ENCODE measurements at regions not wholly inside any gene's neighbourhood (a gene's known extent, or its start where the extent isn't known, plus 50 kb on each side); places are given as distances from the start of the nearest gene placed in this dataset.

DNA sequence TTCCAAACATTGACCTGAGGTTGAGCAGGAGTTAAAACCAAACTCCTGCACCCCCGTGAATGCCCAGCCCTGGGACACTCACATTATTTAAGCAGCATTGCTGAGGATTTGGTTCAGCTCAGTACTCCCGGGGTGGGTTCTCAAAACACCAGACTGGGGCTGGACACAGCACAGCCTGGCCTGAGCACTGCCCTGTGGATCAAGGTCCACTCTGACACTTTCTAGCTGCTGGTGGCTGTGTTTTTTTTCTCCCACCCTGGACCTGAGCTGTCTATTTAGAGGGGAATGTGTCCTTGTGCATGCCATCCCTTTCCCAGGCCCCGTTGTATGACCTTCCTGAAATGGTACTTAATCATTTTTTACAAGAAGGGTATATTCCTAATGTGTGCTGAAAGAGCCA is 94.7 kb upstream of the GJB6 start:
- ChIA-PET CTCF (interaction anchor here (0.6 to 1.0 kb wide), 3 partner anchors 25 to 518 kb away, joined by 3 read pairs; no protein-coding TSS in a partner anchor), POLR2A (no interaction called here)
- TF ChIP-seq, protein P1, sequence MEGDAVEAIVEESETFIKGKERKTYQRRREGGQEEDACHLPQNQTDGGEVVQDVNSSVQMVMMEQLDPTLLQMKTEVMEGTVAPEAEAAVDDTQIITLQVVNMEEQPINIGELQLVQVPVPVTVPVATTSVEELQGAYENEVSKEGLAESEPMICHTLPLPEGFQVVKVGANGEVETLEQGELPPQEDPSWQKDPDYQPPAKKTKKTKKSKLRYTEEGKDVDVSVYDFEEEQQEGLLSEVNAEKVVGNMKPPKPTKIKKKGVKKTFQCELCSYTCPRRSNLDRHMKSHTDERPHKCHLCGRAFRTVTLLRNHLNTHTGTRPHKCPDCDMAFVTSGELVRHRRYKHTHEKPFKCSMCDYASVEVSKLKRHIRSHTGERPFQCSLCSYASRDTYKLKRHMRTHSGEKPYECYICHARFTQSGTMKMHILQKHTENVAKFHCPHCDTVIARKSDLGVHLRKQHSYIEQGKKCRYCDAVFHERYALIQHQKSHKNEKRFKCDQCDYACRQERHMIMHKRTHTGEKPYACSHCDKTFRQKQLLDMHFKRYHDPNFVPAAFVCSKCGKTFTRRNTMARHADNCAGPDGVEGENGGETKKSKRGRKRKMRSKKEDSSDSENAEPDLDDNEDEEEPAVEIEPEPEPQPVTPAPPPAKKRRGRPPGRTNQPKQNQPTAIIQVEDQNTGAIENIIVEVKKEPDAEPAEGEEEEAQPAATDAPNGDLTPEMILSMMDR (IDR thresholded peaks at IDR 0.05; ENCODE audit: unreplicated experiment): no peak
- H3K36me3 Mint-ChIP-seq (ENCODE audit: insufficient read depth, unreplicated experiment): no peaks in the 10 kb centered on the region
- no peaks in the 10 kb centered on the region for H3K27me3 Mint-ChIP-seq (ENCODE audit: insufficient read depth, unreplicated experiment)
- H3K27ac Mint-ChIP-seq (ENCODE audit: low read depth, unreplicated experiment): no peak overlapping the region
- DNase-seq (ENCODE audit: unreplicated experiment): no peak
- H3K4me1 Mint-ChIP-seq (ENCODE audit: insufficient read depth, unreplicated experiment): no peaks in the 10 kb centered on the region
- intact Hi-C loops (cut with micrococcal nuclease): no loop called here
- H3K9me3 Mint-ChIP-seq (ENCODE audit: unreplicated experiment): peaks cover 29% of the 10 kb centered on the region
- no TSS peak for BruUV-seq (replicated peaks)
- H3K4me3 Mint-ChIP-seq (ENCODE audit: unreplicated experiment): no peak overlapping the region

DNA sequence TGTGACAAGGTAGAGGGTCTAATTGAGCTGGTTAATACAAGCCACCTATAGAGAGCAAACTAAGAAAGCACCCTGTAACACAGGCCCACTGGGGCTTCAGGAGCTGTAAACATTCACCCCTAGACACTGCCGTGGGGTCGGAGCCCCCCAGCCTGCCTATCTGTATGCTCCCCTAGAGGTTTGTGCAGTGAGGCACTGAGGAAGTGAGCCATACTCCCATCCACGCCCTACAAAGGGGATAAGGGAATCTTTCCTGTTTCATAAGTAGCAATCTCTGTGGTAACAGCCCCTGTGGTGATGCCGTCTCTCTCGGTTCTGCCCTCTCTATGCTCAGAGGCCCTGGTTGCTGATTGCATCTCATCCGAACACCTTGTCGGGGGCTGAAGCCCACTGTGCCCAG is 94.2 kb upstream of the GJB6 start:
- H3K4me1 Mint-ChIP-seq (ENCODE audit: insufficient read depth, unreplicated experiment): no peaks in the 10 kb centered on the region
- no peak for DNase-seq (ENCODE audit: unreplicated experiment)
- H3K4me3 Mint-ChIP-seq (ENCODE audit: unreplicated experiment): no peak overlapping the region
- H3K27ac Mint-ChIP-seq (ENCODE audit: low read depth, unreplicated experiment): no peak overlapping the region
- no peaks in the 10 kb centered on the region for H3K36me3 Mint-ChIP-seq (ENCODE audit: insufficient read depth, unreplicated experiment)
- TF ChIP-seq, protein P1 (IDR thresholded peaks at IDR 0.05; ENCODE audit: unreplicated experiment): no peak
- BruUV-seq (replicated peaks): no TSS peak
- intact Hi-C loops (cut with micrococcal nuclease): no loop called here
- ChIA-PET CTCF (interaction anchor here (1.0 kb wide), 1 partner anchor 24 kb away, joined by 3 read pairs; no protein-coding TSS in a partner anchor), POLR2A (interaction anchor here (1.3 kb wide), 1 partner anchor 56 kb away, joined by 3 read pairs; no protein-coding TSS in a partner anchor)
- H3K27me3 Mint-ChIP-seq (ENCODE audit: insufficient read depth, unreplicated experiment): peaks cover 2% of the 10 kb centered on the region
- peaks cover 29% of the 10 kb centered on the region for H3K9me3 Mint-ChIP-seq (ENCODE audit: unreplicated experiment)

DNA sequence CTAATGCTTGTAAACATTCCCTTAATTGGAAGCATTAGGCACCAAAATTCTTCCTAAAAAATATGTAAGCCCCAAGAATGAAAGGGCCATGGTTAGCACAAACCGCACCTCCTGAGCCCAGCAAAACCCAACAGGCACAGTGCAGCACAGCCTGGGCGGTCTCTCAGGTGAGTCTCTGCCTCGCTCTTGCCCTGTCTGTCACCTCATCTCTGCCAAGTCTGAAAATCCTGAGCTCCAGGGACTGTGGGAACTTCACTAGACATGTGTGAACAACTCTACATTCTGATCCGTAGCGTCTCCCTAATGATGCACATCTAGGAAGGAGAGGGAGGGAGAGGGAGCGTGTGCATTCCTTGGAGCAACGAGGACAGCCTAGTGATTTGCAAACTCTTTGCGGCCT is 88.8 kb upstream of the GJB6 start:
- Mint-ChIP-seq H3K4me1 (ENCODE audit: insufficient read depth, unreplicated experiment) (no peaks in the 10 kb centered on the region), H3K4me3 (ENCODE audit: unreplicated experiment) (no peak overlapping the region), H3K27ac (ENCODE audit: low read depth, unreplicated experiment) (no peak overlapping the region), H3K27me3 (ENCODE audit: insufficient read depth, unreplicated experiment) (peaks cover 10% of the 10 kb centered on the region), H3K36me3 (ENCODE audit: insufficient read depth, unreplicated experiment) (no peaks in the 10 kb centered on the region), H3K9me3 (ENCODE audit: unreplicated experiment) (peaks cover 22% of the 10 kb centered on the region)
- no TSS peak for BruUV-seq (replicated peaks)
- DNase-seq (ENCODE audit: unreplicated experiment): no peak
- TF ChIP-seq, protein P1 (IDR thresholded peaks at IDR 0.05; ENCODE audit: unreplicated experiment): no peak
- intact Hi-C loops (cut with micrococcal nuclease): no loop called here
- ChIA-PET POLR2A (no interaction called here), CTCF (no interaction called here)

DNA sequence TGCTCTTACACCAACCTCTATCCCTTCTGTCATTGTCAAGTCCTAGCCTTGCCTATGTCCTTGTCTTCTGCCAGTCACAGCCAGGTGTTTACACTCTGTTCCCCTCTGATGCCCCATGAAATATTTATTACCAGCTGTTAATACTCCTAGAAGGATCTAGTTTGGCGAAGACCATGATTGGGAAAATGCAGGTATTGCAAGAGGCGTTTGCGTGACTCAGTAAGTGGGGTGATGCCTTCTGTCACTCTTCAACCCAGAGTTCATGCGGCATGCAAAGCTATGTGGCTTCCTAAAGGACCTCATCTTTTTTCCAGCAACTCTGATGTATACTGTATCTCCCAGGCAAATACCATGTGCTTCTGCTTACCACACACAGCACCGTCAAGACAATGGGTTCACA is 81.8 kb upstream of the GJB6 start:
- Mint-ChIP-seq H3K27me3 (ENCODE audit: insufficient read depth, unreplicated experiment) (no peaks in the 10 kb centered on the region), H3K36me3 (ENCODE audit: insufficient read depth, unreplicated experiment) (no peaks in the 10 kb centered on the region), H3K4me1 (ENCODE audit: insufficient read depth, unreplicated experiment) (no peaks in the 10 kb centered on the region), H3K9me3 (ENCODE audit: unreplicated experiment) (no peaks in the 10 kb centered on the region), H3K27ac (ENCODE audit: low read depth, unreplicated experiment) (no peak overlapping the region), H3K4me3 (ENCODE audit: unreplicated experiment) (no peak overlapping the region)
- intact Hi-C loops (cut with micrococcal nuclease): no loop called here
- TF ChIP-seq, protein P1 (IDR thresholded peaks at IDR 0.05; ENCODE audit: unreplicated experiment): no peak
- CTCF ChIA-PET: interaction anchor here (0.6 kb wide), 1 partner anchor 132 kb away, joined by 3 read pairs; no protein-coding TSS in a partner anchor
- POLR2A ChIA-PET: no interaction called here
- BruUV-seq (replicated peaks): no TSS peak
- DNase-seq (ENCODE audit: unreplicated experiment): no peak

All from MCF 10A (cell line).